GM18907 (cell line): ENCODE measurements at regions not wholly inside any gene's neighbourhood (a gene's known extent, or its start where the extent isn't known, plus 50 kb on each side); places are given as distances from the start of the nearest gene placed in this dataset.
A peak's percentile ranks its signal among the peaks of the same experiment; 100 is the strongest.

Source experiments
- ATAC-seq: cut with Tn5 transposase; IDR thresholded peaks from one replicate; pipeline ENCODE4 v1.9.1; 2021; ENCODE audit warnings: mild to moderate bottlenecking, moderate library complexity; ENCODE audit not compliant: unreplicated experiment

- ATAC-seq: no peak
Observed at GRCh38 chr2:74759986-74760385, 73.9 kb upstream of the HK2 start.

GRCh38 chr2:74760875-74761630 is 72.9 kb upstream of the HK2 start:
- ATAC-seq: no peak

GRCh38 chr2:74762789-74763188 is 71.1 kb upstream of the HK2 start:
- peak; percentile 48 for ATAC-seq

DNA sequence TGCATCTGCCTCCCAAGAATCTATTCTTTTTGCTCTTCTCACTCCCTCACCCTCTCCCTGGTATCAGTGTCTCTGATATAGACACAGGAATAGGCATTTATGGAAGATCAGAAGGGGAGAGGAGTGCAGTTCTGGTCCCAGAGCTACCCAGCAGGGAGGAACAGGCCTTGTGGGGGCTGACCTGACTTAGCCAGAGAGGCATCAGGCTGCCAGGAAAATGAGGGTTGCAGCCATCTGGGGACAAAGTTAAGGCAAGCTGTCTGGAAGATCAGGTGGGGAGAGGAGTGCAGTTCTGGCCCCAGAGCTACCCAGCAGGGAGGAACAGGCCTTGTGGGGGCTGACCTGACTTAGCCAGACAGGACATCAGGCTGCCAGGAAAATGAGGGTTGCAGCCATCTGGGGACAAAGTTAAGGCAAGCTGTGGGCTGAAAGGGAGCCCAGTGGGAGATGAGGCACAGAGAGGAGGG is 69.9 kb upstream of the HK2 start:
- no peak for ATAC-seq

GRCh38 chr2:74764429-74765272 is 69.3 kb upstream of the HK2 start:
- ATAC-seq: no peak

- no peak for ATAC-seq
Observed at GRCh38 chr2:74766780-74767179, 67.1 kb upstream of the HK2 start.

DNA sequence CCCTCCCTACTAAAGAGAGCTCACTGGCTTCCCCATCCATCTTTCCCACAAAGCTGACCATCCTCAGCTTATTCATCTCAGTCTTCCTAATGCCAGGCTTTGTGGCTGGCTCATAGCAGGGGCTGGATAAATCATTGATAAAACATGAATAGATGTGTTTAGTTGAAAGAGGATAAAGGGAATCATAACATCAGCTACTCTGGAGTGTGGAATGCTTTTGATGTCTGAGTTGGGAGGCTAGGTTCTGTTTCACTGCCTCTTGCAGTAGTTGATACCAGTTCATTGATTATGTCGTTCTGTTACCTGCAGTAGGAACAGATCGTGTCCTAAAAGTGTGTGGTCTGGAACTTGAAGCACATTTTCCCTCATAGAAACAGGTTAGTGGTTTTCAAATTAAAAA is 66.3 kb upstream of the HK2 start:
- ATAC-seq: no peak

DNA sequence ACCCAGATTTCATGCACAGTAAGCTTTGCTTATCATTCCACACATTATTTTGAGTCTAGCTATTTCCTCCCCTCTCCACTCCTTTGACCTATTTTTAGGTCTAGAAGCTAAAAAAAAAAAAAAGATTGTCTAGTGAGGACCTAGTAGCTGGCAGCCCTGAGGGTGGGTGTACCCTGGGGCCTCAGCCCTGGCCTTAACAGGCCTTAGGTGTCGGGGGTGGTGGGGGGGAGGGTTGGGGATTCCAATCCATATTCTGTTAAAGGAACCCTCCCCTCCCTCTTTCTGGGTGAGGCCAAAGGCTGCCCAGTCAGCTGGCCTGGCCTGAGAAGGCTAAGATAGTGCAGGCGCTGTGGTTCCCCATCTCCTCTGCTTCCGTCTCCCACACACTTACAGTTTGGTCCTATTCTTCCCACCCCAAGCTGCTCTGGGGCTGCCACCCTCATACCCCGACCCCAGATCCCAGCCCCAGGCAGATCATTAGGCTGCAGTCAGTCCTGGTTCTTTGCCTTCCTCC is 65.5 kb upstream of the HK2 start:
- no peak for ATAC-seq

- ATAC-seq: no peak
Observed at GRCh38 chr2:74772046-74772445, 61.9 kb upstream of the HK2 start.

GRCh38 chr2:74777161-74777900 is 56.6 kb upstream of the HK2 start:
- peak; percentile 52 for ATAC-seq

DNA sequence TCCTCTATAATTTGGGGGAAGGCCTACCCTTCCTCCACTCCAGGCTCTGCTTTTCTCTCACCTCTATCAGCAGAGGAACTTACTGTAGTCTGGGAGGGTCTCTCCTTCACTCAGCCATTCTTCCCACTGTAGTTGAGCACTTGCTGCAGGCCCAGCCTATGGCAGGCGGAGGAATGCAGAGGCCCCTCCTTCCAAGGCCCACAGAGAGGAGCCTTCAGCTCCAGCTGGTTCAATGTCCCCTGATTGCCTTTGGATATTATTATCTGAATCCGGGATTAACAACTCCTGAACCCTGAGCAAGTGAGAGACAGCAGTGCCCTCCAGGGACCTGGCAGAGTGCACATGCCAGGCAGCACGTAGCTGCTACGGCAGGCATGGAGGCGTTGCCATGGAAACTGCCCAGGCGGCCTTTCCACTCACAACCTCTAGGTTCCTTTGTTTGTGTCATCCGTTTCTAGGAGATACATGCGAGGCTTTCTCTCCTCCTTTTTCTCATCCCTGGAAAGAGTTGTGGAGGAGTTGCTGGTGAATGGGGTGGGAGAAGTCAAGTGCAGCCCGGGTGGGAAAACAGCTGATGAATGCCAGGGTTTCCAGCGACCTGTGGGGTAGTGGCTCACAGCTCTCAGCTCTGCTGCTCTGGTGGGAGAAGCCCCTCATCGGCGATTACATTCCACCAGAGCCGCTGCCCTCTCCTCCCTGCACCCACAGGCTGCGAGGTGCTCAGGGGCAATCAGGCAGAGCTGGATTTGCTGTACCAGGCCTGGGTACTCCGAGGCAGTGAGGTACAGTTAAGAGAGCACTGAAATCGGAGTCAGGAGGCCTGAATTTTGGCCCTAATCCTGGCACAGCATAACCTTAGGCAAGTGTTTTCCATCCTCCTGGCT is 55.3 kb upstream of the HK2 start:
- no peak for ATAC-seq

DNA sequence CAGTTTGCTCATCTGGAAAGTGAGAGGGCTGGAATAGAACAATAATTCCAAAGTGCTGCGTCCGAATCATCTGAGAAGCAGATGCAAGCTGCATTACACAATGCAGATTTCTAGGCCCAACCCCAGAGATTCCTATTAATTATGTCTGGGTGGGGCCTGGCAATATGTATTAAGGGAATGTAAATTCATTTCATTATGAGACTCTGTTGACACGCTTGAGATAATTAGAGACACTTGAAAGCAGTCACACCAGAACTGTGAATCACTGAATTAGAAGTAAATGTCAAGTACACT is 54.7 kb upstream of the HK2 start:
- ATAC-seq: no peak

DNA sequence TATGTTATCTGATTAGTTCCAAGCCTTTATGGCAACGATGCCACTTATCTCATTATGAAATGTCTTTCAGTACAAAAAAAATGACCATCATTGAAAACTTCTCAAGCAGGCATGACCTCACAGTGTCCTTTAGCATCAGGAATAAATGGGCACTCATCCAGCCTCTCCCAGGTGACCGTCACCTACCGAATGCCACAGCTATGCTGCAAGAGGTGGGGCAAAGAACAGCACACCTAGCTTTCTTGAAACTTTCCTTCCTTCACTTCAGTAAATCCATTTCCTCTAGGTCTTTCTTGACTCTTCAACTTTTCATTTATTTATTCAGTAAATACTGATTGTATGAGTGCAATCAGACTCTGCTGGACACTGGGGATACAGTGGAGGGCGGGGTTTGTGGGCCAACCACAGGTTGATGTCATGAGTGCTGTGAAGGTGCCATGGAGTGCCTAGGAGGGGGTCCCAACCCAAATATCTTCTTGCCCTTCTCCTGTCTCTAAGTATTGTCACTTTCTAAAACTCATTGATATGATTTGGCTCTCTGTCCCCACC is 54.3 kb upstream of the HK2 start:
- ATAC-seq: no peak
